ENCODE measurements at regions not wholly inside any gene's neighbourhood (a gene's known extent, or its start where the extent isn't known, plus 50 kb on each side); places are given as distances from the start of the nearest gene placed in this dataset.
"Not testable (repeated sequence)": the region's sequence is repeated elsewhere in the genome, so short reads cannot be mapped to it uniquely, and the experiment has no call there.

DNA sequence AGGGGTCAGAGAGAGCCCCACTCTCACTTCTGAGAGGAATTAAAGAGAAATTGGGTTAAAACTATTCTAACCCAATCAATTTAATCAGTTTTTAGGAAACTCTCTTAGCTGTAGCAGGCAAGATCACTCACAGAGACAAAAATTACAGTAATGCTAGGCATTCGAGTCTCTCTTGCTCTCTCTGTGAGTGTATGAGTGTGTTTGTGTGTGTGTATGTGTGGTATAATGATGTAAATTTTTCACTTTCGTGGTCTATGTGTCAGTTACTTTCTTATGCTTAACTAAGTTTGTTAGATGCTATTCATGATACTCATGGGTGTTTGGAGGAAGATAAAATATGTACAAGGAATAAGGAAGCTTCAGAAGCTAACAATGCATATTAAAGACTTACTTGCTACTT is 131.3 kb downstream of the FASLG start:
- Histone ChIP-seq H2AFZ (replicated peaks) (no peak overlapping the region), H3F3A (ENCODE audit: low read depth) (no peaks in the 10 kb centered on the region), H3K9ac (no peak overlapping the region), H3K4me1 (no peaks in the 10 kb centered on the region), H3K4me2 (no peak overlapping the region), H3K36me3 (no peaks in the 10 kb centered on the region), H3K9me3 (ENCODE audit: low read depth) (no peaks in the 10 kb centered on the region), H3K4me3 (no peak overlapping the region), H4K20me1 (ENCODE audit: low read depth) (no peaks in the 10 kb centered on the region), H3K79me2 (ENCODE audit: low read depth) (no peaks in the 10 kb centered on the region), H3K27me3 (no peaks in the 10 kb centered on the region), H3K27ac (no peak overlapping the region)
- Mint-ChIP-seq H3K9me3 (no peaks in the 10 kb centered on the region), H3K4me3 (no peak overlapping the region), H3K27ac (no peak overlapping the region), H3K4me1 (no peaks in the 10 kb centered on the region), H3K36me3 (no peaks in the 10 kb centered on the region), H3K27me3 (ENCODE audit: insufficient read depth, low read depth) (no peaks in the 10 kb centered on the region)
- TF ChIP-seq EZH2phosphoT487 (IDR thresholded peaks at IDR 0.05) (no peak), EZH2 (IDR thresholded peaks at IDR 0.05) (no peak)
- TF ChIP-seq, protein P1, sequence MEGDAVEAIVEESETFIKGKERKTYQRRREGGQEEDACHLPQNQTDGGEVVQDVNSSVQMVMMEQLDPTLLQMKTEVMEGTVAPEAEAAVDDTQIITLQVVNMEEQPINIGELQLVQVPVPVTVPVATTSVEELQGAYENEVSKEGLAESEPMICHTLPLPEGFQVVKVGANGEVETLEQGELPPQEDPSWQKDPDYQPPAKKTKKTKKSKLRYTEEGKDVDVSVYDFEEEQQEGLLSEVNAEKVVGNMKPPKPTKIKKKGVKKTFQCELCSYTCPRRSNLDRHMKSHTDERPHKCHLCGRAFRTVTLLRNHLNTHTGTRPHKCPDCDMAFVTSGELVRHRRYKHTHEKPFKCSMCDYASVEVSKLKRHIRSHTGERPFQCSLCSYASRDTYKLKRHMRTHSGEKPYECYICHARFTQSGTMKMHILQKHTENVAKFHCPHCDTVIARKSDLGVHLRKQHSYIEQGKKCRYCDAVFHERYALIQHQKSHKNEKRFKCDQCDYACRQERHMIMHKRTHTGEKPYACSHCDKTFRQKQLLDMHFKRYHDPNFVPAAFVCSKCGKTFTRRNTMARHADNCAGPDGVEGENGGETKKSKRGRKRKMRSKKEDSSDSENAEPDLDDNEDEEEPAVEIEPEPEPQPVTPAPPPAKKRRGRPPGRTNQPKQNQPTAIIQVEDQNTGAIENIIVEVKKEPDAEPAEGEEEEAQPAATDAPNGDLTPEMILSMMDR (IDR thresholded peaks at IDR 0.05): no peak
- no peak for DNase-seq (ENCODE audit: low spot score)

DNA sequence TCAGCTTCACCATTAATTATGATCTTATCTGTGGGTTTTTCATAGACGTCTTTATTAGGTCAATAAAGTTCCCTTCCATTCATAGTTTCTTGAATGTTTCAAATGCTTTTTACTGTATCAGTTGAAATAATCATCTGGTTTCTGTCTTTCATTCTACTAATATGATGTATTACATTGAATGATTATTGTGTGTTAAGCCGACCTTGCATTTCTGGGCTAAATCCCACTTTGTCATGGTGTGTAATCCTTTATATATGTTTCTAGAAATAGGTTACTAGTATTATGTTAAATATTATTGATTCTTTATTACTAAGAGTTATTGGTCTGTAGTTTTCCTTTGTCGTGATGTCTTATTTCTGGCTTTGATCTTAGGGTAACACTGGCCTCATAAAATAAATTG is 134.9 kb downstream of the FASLG start:
- Mint-ChIP-seq H3K4me3 (no peak overlapping the region), H3K36me3 (no peaks in the 10 kb centered on the region), H3K27me3 (ENCODE audit: insufficient read depth, low read depth) (no peaks in the 10 kb centered on the region), H3K27ac (no peak overlapping the region), H3K4me1 (no peaks in the 10 kb centered on the region), H3K9me3 (no peaks in the 10 kb centered on the region)
- H3K27me3 ChIP-seq: no peaks in the 10 kb centered on the region
- H3K4me1 ChIP-seq: no peaks in the 10 kb centered on the region
- H3K27ac ChIP-seq: no peak overlapping the region
- H3K4me2 ChIP-seq: no peak overlapping the region
- no peaks in the 10 kb centered on the region for H3K79me2 ChIP-seq (ENCODE audit: low read depth)
- DNase-seq (ENCODE audit: low spot score): no peak
- no peak overlapping the region for H3K9ac ChIP-seq
- TF ChIP-seq, protein P1 (IDR thresholded peaks at IDR 0.05): no peak
- TF ChIP-seq EZH2phosphoT487 (IDR thresholded peaks at IDR 0.05) (no peak), EZH2 (IDR thresholded peaks at IDR 0.05) (no peak)
- H4K20me1 ChIP-seq (ENCODE audit: low read depth): no peaks in the 10 kb centered on the region
- no peaks in the 10 kb centered on the region for H3F3A ChIP-seq (ENCODE audit: low read depth)
- H3K4me3 ChIP-seq: no peak overlapping the region
- no peaks in the 10 kb centered on the region for H3K9me3 ChIP-seq (ENCODE audit: low read depth)
- no peak overlapping the region for H2AFZ ChIP-seq (replicated peaks)
- H3K36me3 ChIP-seq: no peaks in the 10 kb centered on the region

DNA sequence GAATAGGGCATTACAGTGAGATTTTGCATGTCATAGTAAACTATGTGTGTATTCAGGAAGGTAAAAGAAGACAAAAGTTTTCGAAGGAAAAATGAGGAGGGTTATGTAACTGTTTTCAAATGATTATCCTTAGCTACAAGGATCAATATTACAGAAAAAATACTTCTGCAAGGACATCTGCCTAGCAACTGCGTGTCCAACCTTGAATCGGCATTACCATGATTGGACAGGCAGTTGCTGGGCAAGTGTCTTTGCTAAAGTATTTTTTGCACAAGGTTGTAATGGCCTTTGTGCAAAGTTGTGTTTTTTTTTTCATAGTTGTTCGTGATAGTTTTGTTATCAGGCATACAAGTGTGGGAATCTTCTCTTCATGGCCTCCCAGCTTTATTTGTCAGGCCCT is 136.8 kb downstream of the FASLG start:
- Histone ChIP-seq H3K27ac (no peak overlapping the region), H3K4me3 (no peak overlapping the region)

DNA sequence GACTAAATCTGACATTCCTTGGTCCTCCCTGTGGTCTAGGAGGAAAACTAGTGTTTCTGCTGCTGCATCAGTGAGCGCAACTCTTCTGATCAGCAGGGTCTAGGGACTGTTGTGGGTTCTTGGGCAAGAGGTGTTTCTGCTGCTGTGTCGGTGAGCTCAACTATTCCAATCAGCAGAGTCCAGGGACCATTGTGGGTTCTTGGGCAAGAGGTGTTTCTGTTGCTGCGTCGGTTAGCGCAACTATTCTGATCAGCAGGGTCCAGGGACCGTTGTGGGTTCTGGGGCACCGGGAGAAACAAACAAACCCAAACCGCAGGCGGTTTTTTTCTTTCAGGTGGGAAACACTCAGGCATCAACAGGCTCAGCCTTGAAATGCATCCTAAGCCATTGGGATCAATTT is 140.9 kb downstream of the FASLG start:
- H3K27me3 Mint-ChIP-seq (ENCODE audit: insufficient read depth, low read depth); H3K4me1 ChIP-seq; H3K4me3 ChIP-seq; H3K27me3 ChIP-seq; H3K36me3 ChIP-seq; H3K27ac ChIP-seq; H3F3A ChIP-seq (ENCODE audit: low read depth); H3K9me3 Mint-ChIP-seq; DNase-seq (ENCODE audit: low spot score); H3K27ac Mint-ChIP-seq; H3K4me3 Mint-ChIP-seq; H4K20me1 ChIP-seq (ENCODE audit: low read depth); H3K4me2 ChIP-seq; H3K9me3 ChIP-seq (ENCODE audit: low read depth); H3K79me2 ChIP-seq (ENCODE audit: low read depth); H3K36me3 Mint-ChIP-seq; H3K9ac ChIP-seq; H3K4me1 Mint-ChIP-seq; H2AFZ ChIP-seq (replicated peaks): not testable (repeated sequence)

More for the DNA sequence above, 136.8 kb downstream of the FASLG start:
- Mint-ChIP-seq H3K36me3 (no peaks in the 10 kb centered on the region), H3K9me3 (no peaks in the 10 kb centered on the region), H3K4me3 (no peak overlapping the region), H3K27ac (no peak overlapping the region), H3K4me1 (no peaks in the 10 kb centered on the region), H3K27me3 (ENCODE audit: insufficient read depth, low read depth) (no peaks in the 10 kb centered on the region)
- no peak overlapping the region for H3K9ac ChIP-seq
- no peaks in the 10 kb centered on the region for H4K20me1 ChIP-seq (ENCODE audit: low read depth)
- no peak overlapping the region for H3K4me2 ChIP-seq
- TF ChIP-seq, protein P1 (IDR thresholded peaks at IDR 0.05): no peak
- no peak for TF ChIP-seq EZH2phosphoT487 (IDR thresholded peaks at IDR 0.05)
- no peak for TF ChIP-seq EZH2 (IDR thresholded peaks at IDR 0.05)
- no peaks in the 10 kb centered on the region for H3K79me2 ChIP-seq (ENCODE audit: low read depth)
- no peak for DNase-seq (ENCODE audit: low spot score)
- H3F3A ChIP-seq (ENCODE audit: low read depth): no peaks in the 10 kb centered on the region
- no peaks in the 10 kb centered on the region for H3K36me3 ChIP-seq
- no peak overlapping the region for H2AFZ ChIP-seq (replicated peaks)
- H3K27me3 ChIP-seq: no peaks in the 10 kb centered on the region
- no peaks in the 10 kb centered on the region for H3K4me1 ChIP-seq
- H3K9me3 ChIP-seq (ENCODE audit: low read depth): no peaks in the 10 kb centered on the region
